8988T (cell line): ENCODE measurements at regions not wholly inside any gene's neighbourhood (a gene's known extent, or its start where the extent isn't known, plus 50 kb on each side); places are given as distances from the start of the nearest gene placed in this dataset.
"Not testable (repeated sequence)": the region's sequence is repeated elsewhere in the genome, so short reads cannot be mapped to it uniquely, and the experiment has no call there.

Experiments
- DNase-seq: peaks from one replicate; pipeline ENCODE4 v3.0.0; 2011

DNA sequence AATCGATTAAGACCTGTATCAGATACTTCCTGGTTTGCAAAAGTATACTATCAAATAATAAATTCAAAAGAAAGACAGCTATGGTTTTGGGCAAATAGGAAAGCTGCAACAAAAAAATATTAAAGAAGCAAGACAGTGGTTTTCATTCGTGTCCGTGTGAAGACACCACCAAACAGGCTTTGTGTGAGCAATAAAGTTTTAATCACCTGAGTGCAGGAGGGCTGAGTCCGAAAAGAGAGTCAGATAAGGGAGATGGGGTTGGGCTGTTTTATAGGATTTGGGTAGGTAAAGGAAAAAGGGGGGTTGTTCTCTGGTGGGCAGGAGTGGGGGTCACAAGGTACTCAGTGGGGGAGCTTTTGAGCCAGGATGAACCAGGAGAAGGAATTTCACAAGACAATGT lies 609.7 kb upstream of the LUZP2 start:
- not testable (repeated sequence) for DNase-seq

DNA sequence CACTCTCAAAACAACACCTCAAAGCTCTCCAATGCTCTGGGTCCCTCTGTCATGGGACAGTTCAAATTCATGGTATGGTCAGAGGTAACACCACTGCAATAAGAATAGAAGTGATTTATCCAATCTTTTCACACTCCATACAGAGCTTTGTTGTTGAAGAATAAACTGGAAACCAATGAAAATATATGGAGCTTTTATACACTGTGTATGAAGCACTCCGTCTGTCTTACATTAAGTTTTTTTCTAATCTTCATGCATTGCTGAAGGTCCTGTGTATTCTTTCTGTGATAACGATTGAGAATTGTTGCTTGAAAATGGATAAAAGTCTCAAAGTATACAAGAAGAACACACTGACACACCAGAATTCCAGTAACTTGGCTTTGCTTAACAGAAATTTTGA lies 603.7 kb upstream of the LUZP2 start:
- no peak for DNase-seq

DNA sequence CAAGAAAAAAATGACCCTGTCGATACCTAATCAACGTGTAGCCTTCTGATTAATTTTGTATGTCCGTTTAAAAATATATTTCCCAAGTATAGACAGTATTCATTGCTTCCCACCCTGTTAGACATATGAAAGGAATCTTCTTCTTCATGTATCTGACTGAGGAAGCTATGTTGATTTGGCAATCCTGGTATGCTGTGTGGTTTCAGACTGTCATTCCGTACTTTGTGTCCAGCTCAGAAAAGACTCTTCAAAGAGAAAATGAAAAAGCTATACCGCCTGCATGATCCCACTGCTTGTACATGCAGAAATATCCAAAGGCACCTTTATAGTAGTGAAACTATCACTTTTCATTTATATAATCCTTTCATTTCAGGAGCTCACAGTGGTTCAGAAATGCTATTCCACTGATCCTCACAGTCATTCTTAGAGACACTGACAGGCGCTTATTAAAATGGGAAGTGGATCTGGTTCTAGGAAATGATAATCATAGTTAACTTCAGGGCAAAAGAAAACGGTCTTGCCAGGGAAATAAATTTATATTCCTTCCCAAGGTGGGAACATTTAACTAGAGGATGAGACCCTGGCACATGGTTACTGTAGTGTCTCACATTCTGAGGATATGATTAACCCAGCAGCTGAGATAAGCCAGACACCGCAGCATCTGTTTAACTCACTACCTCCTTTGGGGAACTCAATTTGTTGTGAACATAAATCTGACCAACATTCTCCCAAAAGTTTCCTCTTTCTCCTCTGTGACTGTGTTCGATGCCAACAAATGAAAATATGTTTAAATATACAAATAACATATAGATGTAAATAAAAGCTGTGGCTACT lies 599.2 kb upstream of the LUZP2 start:
- no peak for DNase-seq

DNA sequence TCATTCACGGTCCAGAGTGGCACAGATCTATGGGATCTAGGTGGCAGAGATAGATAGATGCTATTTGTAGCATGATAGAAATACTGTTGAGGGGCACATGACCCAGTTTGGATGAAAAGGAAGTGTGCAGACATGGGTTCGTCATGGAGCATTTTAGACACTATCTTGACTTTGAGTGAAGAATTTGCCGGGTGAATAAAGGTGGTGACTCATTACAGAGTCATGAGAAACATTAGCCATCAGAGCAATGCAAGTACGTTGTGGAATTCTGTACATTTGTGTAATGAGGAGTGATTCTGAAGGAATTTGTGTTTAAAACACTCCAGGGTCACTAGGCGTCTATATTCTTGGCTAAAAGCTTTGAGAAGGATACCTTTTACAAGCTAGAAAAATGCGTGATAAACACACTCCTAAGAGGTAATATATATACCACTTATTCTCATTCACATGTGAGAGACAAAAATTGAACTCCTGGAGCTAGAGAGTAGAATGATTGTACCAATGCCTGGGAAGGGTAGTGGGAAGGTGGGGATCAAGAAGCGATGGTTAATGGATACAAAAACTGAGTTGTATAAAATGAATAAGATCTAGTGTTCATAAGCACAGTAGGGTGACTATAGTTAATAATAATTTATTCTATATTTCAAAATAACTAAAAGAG lies 593.7 kb upstream of the LUZP2 start:
- no peak for DNase-seq

DNA sequence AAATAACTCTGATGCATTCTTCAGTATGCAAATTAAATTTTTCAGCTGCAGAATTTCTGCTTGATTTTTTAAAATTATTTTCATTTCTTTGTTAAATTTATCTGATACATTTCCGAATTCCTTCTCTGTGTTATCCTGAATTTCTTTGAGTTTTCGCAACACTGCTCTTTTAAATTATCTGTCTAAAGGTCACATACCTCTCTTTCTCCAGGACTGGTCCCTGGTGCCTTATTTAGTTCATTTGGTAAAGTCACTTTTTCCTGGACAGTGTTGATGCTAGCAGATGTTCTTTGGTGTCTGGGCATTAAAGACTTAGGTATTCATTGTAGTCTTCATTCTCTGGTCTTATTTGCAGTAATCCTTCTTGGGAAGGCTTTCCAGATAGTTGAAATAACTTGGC lies 577.4 kb upstream of the LUZP2 start:
- no peak for DNase-seq

DNA sequence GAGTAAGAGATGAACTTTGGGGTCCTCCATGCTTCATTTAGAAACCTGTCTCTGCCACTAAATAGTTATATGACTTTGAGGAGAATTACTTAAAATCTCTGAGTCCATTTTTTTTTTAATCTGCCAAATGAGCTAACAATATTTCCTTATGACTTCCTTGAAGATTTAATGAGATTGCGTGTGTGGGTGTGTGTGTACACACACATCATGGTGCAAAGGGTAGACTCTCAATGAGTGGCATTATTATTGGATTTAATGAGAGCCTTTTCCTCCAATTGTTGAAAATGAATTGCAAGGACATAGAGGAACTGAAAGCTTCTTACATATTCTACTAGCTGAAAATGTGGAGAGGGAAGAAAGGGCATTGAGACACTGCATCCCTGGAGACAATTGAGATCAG lies 573.5 kb upstream of the LUZP2 start:
- DNase-seq: no peak

DNA sequence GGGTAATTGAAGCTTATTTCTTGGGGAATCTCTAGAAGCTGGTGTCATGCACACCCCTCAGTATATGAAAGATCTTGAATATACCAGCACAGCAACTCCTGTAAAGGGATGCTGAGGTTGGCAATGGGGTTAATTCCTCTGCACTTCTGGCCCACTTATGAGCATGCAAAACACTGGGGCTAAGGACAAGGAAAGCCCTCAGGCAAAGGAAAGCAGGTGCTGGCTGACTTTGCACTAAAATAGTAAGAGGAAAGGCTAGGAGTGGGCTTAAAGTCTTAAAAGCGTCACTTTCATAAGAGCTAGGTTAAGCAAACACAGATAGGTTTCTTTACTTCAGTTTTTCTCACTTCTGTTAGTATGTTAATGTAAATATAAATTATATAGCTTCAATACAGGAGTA lies 572.6 kb upstream of the LUZP2 start:
- DNase-seq: no peak

DNA sequence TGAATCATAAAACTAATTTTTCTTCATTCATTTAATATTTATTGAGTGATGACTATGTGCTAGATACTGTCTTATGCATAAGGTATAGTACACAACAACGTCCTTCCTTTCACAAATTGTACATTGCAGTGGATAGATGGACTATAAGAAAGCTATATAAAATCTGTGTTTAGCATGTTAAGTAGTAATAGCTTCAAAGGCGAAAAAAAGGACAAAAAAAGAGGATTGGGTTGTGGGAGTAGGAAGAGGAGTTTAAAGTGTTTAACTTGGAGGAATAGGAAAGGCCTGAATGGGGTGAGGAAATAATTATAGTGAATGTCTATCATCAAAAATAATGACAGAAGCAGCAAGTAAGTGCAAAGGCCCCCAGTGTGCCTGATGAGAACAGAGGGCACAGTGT lies 565.4 kb upstream of the LUZP2 start:
- no peak for DNase-seq

DNA sequence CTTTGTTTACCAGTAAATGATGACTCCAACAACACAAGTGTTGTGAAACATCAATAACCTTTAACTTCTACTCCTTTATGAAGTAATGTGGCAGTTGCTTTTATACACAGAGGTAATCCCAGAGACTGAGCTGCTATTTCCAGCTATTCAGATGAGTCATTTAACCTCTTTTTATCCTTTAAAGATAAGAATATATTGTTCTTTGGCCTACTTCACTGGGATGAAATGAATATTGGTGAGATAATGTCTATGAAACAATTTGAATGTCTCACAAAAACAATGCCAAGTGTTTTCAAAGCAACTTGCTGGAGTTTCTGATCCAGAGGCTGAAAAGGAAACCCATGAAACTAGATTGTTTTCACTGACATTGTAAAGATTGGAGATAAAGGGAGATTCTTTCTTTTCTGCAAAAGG lies 564.4 kb upstream of the LUZP2 start:
- DNase-seq: no peak

DNA sequence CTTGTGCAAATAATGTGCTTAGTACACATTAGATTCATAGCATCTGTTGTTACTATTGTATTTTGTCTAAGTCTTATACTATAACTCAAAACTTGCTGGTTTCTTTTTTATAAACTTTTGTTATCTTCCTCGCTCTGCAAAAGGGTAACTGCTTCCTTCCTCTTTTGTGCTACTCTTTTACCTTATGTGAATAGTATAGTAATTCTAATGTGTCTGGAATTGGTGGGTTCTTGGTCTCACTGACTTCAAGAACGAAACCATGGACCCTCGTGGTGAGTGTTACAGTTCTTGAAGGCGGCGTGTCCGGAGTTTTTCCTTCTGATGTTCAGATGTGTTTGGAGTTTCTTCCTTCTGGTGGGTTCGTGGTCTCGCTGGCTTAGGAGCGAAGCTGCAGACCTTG lies 563.1 kb upstream of the LUZP2 start:
- no peak for DNase-seq

DNA sequence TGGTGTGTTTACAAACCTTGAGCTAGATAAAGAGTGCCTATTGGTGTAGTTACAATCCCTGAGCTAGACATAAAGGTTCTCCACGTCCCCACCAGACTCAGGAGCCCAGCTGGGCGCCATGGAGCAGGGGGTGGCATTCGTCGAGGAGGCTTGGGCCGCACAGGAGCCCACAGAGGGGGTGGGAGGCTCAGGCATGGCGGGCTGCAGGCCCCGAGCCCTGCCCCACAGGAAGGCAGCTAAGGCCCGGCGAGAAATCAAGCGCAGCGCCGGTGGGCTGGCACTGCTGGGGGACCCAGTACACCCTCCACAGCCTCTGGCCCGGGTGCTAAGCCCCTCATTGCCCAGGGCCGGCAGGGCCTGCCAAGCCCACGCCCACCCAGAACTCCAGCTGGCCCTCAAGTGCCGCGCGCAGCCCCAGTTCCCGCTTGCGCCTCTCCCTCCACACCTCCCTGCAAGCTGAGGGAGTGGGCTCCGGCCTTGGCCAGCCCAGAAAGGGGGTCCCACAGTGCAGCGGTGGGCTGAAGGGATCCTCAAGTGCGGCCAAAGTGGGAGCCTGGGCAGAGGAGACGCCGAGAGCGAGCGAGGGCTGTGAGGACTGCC lies 562.1 kb upstream of the LUZP2 start:
- DNase-seq: not testable (repeated sequence)

DNA sequence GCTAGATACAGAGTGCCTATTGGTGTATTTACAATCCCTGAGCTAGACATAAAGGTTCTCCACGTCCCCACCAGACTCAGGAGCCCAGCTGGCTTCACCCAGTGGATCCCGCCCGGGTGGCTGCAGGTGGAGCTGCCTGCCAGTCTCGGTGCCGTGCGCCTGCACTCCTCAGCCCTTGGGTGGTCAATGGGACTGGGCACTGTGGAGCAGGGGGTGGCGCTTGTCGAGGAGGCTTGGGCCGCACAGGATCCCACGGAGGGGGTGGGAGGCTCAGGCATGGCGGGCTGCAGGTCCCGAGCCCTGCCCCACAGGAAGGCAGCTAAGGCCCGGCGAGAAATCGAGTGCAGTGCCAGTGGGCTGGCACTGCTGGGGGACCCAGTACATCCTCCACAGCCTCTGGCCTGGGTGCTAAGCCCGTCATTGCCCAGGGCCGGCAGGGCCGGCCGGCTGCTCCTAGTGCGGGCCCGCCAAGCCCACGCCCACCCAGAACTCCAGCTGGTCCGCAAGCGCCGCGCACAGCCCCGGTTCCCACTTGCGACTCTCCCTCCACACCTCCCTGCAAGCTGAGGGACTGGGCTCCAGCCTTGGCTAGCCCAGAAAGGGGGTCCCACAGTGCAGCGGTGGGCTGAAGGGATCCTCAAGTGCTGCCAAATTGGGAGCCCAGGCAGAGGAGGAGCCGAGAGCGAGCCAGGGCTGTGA lies 554.6 kb upstream of the LUZP2 start:
- not testable (repeated sequence) for DNase-seq

DNA sequence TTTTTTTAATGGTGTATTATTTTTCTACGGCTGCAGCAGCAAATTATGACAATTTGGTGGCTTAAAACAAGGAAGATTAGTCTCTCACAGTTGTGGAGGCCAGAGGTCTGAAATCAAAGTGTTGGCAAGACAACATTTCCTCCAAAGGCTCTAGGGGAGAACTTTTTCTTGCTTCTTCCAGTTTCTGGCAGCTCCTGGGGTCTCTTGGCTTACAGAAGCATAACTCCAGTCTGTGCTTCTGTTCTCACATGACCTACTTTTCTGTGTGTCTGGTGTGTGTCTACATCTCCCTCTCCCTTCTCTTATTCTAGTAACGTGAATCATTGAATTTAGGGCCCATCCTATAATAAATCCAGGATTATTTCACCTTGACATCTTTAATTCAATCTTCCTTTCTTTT lies 551.9 kb upstream of the LUZP2 start:
- no peak for DNase-seq

DNA sequence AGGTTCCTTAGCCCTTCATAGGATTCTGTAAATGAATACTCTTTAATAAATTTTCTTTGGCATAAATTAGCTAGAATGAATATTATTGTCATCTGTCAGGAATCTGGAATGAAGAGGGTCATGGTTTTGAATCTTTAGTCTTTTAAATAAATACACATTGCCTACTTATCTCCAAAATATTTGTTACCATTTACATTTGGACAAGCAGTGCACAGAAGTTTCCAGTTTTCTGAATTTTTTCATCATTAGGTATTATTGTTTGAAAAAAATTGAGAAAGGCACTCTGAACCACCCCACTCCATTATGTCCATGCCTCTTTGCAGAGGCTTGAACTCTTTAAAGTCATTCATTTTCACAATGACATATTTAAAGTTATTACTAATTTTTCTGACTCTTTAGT lies 549.0 kb upstream of the LUZP2 start:
- DNase-seq: no peak

DNA sequence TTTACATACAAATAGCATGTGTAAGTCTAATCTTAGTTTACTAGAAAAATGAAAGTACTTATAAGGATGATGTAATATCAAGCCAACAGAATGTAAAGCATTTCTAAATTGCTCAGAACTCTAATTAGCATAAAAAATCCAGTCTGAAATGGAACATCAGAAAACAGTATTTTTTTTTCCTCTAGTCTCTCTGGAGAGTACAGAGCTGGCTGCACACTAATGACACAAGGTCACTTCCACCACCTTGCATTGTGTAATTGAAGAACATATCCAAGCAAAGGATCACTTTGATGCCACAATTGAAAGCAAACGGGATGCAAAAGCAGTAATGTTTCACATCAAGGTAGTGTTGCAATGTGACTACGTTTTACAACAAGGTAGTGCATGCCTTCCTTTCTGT lies 548.0 kb upstream of the LUZP2 start:
- DNase-seq: no peak

DNA sequence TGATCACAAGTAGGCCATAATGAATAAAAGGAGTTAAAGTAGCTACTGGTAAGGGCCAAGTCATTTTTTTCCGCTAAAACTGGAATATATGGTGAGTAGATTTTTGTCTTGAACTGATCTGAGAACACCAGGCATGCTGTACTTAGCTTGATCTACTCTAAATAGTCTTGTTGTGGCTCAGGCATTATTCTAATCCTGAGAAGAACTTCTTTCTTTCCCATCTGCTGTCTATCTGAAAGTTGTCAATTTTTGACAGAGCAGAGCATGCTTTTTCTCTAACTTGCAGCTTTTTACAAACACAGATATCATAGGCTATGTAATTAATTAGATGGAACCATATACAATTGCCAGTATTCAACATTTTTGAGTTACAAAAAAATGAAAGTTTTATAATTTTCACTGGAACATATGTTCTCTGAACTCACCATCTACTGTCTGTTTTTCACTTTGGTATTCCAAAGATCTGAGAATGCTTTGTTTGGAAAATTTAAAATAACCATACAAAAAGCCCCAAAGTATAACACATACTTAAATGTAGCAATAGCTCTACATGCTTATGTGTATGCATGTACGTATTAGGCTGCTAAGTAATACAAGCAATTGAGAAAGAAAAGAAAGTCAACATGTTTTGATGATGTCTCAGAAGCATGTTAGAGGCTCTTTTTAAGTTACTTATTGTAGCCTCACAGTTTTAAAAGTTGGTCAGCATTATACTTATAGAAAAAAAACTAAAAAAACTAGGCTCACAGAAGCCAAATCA lies 542.7 kb upstream of the LUZP2 start:
- DNase-seq: no peak

DNA sequence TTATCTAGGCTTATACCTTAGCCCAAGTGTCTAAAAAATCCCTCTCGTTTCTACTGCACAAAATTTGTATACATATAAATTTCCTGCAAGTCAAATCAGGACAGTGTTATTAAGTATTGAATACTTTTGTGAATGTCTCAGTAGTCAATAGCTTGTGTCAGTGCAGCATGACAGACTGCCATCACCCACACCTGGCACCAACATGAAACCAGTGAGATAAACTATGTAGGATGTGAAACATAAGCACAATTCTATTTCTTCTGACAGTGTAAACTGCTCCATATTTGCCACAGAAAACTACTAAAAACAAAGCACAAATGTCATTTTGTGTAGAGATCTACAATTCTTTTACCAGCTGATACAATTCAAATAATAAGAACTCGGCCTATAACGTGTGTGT lies 542.1 kb upstream of the LUZP2 start:
- DNase-seq: no peak

DNA sequence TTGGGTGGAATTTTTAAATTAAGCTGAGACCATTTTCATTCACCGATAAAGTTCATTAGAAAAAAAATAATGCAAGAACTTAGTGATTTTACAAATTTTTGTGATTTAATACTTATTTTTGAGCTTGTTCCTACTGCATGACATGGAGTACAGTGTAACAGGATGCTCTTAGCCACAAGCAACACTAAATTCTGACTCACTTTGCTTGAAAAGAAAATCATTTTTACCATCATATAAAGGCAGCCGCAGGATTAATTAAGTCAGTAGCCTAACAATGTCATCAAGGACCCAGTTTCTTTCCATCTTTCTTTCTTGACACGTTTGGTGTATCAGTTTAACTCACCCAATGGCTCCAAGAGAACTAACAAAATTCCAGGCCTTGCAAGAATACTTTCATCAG lies 540.3 kb upstream of the LUZP2 start:
- no peak for DNase-seq

DNA sequence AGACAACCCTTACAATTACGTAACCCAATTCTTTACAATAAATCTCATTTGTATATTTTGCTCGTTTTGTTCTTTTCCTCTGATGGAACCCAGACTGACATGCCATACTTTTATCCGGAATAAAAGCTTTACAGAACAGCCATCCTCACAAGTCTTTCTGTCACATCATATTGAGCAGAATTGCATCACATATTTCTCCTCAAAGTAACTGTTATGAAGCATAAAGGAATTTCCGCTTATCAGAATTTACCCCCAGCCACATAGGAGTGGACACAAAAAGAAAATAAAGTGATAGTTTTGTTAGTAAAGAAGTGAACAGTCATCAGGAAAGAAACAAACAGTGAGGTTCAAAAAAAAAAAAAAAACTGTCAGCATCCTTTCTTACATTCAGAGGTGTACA lies 539.5 kb upstream of the LUZP2 start:
- DNase-seq: no peak

DNA sequence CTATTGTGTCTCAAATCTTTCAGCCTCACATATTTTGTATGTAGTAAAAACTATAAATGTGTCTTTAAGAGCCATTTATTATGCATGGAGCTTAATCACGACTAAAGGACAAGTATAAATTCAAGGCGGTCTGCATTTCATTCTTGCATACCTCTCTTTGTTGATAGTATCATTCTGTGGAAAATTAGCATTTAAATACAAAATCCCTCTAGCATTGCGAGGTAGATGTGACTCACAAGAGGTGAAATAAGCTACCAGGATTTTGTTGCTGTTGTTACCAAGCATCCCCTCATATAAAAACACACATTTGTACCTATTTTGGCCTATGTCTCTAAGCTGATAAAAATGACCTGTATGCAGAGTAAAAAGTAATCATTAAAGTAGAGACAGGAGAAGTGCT lies 537.4 kb upstream of the LUZP2 start:
- DNase-seq: no peak

DNA sequence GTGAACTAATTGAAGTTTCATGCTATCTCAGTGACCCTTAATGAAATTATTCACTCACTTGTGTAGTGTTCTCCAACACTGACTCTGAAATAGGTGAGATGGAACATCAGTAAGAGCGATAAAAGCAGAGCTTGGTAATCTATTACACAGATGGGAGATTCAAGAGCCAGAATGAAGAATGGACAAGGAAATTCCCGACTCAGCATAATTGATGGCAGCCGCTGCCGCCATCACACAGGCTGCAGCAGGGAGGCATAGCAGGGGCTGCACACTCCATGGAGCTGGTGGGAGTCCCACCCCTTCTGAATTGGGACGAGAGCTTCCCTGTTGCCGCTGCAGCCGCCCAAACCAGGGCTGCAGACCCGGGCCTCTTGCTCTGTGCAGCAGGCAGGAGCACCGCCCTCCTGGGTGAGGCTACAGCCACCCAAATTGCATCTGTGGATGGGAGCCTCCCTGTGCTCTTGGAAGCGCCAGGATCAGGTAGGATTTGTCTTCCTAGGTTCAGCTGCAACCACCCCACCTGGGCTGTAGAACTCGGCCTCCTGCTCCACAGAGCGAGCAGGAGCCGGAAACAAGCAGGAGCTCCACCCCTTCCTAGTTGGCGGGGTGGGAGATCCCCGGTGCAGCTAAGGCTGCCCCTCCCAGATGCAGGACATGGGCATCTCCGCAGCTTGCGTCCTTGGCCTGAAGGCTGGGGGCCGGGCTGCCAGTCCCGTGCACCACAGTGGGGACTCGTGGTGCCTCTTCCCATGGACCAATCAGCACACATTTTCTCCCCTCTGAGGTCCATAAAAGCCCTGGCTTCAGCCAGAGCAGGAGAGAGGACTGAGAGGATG lies 535.1 kb upstream of the LUZP2 start:
- no peak for DNase-seq

DNA sequence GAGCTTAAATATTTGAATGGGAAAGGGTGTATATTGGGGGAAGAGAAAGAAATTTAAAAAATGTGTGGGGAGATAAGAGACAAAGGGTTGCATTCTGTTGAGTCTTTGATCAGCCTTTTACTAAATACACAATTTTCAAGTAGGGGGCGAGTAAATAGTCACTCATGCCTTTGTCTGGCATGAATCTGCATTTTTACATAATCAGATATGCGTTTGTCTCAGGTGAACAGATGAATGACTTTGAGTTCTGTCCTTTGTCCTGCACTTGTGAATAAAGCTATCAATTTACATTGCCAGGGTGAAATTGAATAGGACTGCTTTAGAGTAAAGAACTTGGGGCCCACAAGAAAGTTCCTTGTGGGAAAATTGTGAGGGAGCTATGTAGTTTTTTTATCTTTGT lies 523.6 kb upstream of the LUZP2 start:
- no peak for DNase-seq
